Epithelial cell of prostate (primary cell): ENCODE measurements at regions not wholly inside any gene's neighbourhood (a gene's known extent, or its start where the extent isn't known, plus 50 kb on each side); places are given as distances from the start of the nearest gene placed in this dataset.
A peak's percentile ranks its signal among the peaks of the same experiment; 100 is the strongest.

ENCODE experiments used
- DNase-seq: peaks from one replicate; pipeline ENCODE4 v3.0.0-alpha.2; 2011; ENCODE audit warnings: low read depth, low spot score
- H3K27ac ChIP-seq: fragments of 450-650 bp; 2 replicates; pipeline ENCODE4 v1.5.1; 2017; ENCODE audit warnings: mild to moderate bottlenecking

GRCh38 chr4:23224684-23225420, 532.1 kb downstream of the GBA3 start:
- DNase-seq: no peak
- no peak overlapping the region for H3K27ac ChIP-seq

DNA sequence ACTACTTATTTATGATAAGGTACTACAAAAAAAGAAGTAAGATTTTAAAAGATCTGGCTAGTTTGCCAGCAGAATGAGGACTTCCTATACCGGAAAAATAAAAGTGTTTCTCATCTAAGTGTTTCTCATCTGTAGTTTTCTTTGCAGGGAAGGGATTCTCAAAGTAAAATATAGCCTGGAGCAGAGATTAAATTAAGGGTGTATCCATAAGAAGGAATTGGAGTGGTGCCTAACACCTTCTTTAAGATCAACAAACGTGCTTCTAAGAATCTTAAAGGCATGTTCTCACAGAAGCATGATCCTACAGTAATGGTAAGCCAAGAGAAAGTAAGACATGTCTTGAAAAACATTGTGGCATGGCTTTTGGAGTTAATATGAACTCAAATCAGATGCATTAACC, 528.2 kb downstream of the GBA3 start:
- H3K27ac ChIP-seq: no peak overlapping the region
- DNase-seq: no peak

- no peak for DNase-seq
- H3K27ac ChIP-seq: no peak overlapping the region
Measured at GRCh38 chr4:23219779-23220408, 527.2 kb downstream of the GBA3 start.

- DNase-seq: no peak
- no peak overlapping the region for H3K27ac ChIP-seq
Measured at GRCh38 chr4:23213198-23213597, 520.5 kb downstream of the GBA3 start.

GRCh38 chr4:23212558-23212957, 519.8 kb downstream of the GBA3 start:
- no peak overlapping the region for H3K27ac ChIP-seq
- no peak for DNase-seq

DNA sequence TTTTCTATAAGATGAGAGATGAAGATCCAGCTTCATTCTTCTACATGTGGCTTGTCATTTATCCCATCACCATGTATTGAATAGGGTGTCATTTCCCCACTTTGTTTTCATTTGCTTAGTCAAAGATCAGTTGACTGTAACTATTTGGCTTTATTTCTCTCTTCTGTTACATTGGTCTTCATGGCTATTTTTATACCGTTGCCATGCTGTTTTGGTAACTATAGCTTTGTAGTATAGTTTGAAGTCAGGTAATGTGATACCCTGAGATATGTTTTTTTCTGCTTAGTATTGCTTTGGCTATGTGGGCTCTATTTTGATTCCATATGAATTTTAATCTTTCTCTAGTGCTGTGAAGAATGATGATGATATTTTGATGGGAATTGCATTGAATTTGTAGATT, 514.3 kb downstream of the GBA3 start:
- DNase-seq: no peak
- H3K27ac ChIP-seq: no peak overlapping the region

- no peak overlapping the region for H3K27ac ChIP-seq
- DNase-seq: no peak
Measured at GRCh38 chr4:23202712-23203247, 510.0 kb downstream of the GBA3 start.

DNA sequence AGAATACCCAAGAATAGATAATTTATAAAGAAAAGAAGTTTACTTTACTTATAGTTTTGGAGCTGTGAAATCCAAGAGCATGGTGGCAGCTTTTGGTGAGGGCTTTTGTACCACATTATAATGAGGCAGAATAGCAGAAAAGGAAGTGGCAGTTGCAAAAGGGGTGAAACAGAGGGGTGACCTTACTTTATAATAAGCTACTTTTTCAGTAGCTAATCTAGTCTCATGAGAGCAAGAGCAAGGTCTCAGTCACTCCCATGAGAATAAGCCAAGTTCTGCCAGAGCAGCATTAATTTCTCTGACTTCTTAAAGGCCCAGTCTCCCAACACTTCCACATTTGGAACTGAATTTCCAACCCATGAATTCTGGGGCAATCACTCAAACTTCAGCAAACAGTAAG, 502.0 kb downstream of the GBA3 start:
- DNase-seq: no peak
- H3K27ac ChIP-seq: no peak overlapping the region

DNA sequence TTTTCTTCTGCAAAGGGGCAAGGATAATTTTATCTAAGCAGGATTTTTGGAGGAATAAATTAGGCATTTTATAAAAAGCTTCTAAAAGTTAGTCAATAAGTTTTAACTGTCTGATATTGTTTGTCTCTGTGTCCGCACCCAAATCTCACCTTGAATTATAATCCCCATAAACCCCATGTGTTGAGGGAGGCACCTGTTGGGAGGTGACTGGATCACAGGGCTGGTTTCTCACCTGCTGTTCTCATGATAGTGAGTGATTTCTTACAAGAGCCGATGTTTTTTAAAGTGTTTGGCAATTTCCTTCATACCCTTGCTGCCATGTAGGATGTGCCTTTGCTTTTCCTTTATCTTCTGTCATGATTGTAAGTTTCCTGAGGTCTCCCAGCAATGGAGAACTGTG, 481.4 kb downstream of the GBA3 start:
- DNase-seq: no peak
- H3K27ac ChIP-seq: no peak overlapping the region

DNA sequence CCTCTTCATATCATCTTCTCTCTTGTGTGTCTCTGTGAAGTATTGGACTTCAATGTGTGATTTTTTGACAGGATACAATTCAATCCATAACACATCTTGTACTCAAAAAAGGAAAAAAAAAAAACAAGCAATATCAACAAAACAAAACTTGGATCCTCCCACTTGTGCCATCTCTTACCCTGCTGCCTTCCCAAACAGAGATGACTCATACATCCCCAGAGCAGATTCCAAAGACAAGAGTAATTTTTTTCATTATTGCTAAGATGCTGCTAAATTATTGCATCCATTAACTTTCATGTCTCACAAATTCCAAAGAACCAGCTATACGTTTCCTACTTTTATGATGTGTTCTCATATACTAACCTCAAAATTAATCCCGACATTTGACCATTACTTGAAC, 479.2 kb downstream of the GBA3 start:
- no peak overlapping the region for H3K27ac ChIP-seq
- DNase-seq: no peak

DNA sequence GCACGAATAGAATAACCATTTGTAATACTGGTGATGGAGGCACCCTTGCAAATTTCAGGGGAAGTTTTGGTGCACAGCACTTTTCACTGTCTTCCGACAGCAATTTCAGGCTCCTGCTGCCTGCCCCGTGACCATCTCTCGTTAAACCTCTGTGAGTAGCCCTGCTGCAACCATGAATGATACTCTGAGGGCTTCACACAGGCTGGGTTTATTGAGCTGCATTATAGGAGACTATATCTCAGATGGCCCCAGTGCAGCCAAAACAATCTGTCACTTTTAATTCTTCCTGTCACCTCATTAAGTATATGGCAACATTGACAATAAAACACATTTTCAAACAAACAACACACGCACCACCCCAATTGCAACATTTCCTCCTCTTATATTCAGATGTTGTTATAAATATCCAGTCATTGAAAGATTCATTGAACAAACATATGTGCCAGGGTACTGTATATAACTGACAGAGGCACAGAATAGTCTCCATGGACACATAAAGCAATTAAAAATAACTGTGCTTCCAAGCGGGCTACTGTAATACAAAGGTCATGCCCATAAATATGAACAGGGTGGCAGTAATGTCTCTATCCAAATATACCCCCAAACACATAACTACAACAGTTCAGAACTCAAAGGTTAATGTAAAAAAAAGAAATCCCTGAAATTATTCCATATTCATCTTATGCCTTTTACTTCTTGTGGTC, 477.0 kb downstream of the GBA3 start:
- H3K27ac ChIP-seq: no peak overlapping the region
- DNase-seq: no peak

DNA sequence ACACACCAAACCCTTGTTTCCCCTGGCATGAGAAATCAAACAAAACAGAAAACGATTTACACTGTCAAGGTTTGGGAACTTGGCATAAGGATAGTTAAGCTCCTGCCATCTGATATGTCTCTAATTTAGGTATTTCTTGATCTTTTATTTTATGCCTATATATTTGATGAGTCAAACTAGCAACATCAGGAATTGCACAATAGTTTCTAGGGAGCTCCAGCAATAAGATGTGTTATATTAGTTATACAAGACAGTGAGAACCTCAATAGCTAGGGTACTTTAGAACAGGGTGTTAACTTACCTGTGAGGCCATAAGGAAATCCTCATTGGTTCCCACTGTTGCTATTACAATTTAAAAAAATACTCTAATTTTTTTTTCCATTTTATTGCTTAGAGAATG, 474.2 kb downstream of the GBA3 start:
- DNase-seq: no peak
- H3K27ac ChIP-seq: no peak overlapping the region

DNA sequence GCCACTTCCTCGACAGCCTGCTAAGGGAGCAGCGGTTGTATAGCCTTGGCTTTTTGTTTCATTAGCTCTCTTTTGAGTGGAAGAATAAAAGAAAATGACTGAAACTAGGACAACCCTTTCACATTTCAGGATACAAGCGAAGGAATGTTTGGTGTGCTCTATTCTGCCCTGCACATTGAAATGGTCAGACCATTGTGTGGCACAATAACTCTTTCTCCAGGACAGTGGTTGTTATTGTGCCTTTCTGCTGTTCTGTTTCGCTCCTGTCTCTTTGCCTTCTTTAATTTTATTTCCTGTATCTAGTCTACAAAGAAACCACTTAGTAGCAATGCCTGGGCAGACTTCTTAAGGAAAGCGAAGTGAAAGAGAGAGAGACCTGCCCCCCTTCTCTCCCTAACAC, 473.7 kb downstream of the GBA3 start:
- no peak overlapping the region for H3K27ac ChIP-seq
- no peak for DNase-seq

- no peak for DNase-seq
- no peak overlapping the region for H3K27ac ChIP-seq
Measured at GRCh38 chr4:23165669-23166068, 472.9 kb downstream of the GBA3 start.

GRCh38 chr4:23163647-23164436, 471.1 kb downstream of the GBA3 start:
- DNase-seq: peak; percentile 29
- H3K27ac ChIP-seq: no peak overlapping the region

DNA sequence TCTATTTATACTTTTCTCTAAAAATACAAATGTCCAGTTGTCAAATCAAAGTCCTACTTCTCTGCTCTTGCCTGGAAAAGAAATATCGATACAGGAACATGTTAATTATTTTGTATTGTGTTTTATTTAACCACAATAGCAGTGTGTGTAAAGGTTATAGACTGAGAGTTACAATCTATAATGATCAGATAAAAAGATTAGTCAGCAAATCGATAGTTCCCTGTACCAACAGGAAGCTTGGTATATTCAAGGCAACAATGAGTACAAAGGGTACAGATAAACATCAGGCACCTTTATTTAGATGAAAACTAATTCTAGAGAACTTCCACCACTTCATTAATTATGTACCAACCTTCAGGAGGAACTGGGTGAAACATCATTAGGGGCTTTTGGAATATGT, 469.5 kb downstream of the GBA3 start:
- no peak overlapping the region for H3K27ac ChIP-seq

DNA sequence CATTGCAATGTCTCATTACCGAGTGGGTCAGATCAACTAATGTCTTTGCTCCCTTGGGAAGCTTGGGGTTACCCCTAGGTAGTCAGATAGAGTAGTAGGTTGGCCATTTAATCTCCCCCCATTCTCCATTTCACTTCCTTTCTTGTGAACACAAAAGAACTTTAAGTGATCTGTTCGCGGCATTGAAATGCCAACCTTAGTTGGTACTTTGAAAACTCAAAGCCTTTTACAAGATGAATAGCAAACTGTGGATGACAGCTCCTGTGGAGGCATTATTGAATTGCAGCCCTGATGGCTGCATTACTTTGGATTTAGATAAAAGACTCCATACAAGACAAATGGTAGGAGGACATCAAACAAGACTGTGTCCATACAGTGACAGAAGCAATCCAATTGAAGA, 469.1 kb downstream of the GBA3 start:
- no peak overlapping the region for H3K27ac ChIP-seq
- no peak for DNase-seq

More for the DNA sequence above, 469.5 kb downstream of the GBA3 start:
- no peak for DNase-seq

DNA sequence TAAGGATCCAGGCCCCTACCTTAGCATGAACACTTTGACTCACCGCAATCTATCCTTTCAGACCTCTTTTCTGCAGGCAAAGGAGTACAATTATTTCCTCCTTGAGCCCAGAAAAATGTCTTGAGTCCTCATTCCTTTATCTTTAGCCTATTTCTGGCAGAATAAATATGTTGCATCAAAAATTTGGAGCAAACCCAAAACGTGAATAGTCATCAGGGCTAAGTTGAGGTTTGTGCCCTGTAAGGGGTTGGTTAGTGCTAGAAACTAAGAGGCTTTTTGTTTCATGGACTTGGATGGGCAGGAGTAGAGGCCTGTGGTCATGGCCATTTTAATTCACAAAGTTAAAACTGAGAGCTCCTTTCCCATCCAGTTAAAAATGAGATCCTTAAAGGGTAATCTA, 460.3 kb downstream of the GBA3 start:
- no peak overlapping the region for H3K27ac ChIP-seq
- DNase-seq: no peak

- no peak for DNase-seq
- no peak overlapping the region for H3K27ac ChIP-seq
Measured at GRCh38 chr4:23149815-23150214, 457.1 kb downstream of the GBA3 start.

DNA sequence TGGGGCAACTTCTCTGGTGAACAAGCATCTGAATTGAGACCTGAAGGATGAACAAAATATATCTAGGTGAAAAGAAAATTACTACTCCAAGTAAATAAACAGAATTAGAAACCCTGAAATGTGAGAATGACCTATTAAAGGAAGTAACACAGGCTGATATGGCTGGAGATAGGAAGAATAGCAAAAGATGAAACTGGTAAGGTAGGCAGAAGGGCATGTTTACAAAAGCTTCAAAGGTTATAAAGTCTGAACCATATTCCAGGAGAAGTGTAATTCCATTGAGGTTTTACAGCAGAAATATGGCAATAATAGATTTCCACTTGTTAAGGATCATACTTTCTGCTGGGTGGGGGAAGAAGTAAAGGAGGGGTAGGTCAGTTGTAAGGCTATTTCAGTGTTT, 452.0 kb downstream of the GBA3 start:
- no peak overlapping the region for H3K27ac ChIP-seq
- no peak for DNase-seq
